HG02588 (cell line): ENCODE measurements at regions not wholly inside any gene's neighbourhood (a gene's known extent, or its start where the extent isn't known, plus 50 kb on each side); places are given as distances from the start of the nearest gene placed in this dataset.

ENCODE experiments used
- ATAC-seq: cut with Tn5 transposase; IDR thresholded peaks from one replicate; pipeline ENCODE4 v1.9.1; 2021; ENCODE audit warnings: mild to moderate bottlenecking, moderate library complexity; ENCODE audit not compliant: unreplicated experiment

- no peak for ATAC-seq
Measured at GRCh38 chr2:167471332-167471731, 583.1 kb downstream of the XIRP2 start.

GRCh38 chr2:167462379-167462778, 574.1 kb downstream of the XIRP2 start:
- ATAC-seq: no peak

- ATAC-seq: no peak
Measured at GRCh38 chr2:167454036-167454435, 565.8 kb downstream of the XIRP2 start.

- no peak for ATAC-seq
Measured at GRCh38 chr2:167451496-167452289, 563.4 kb downstream of the XIRP2 start.

GRCh38 chr2:167450364-167450763, 562.1 kb downstream of the XIRP2 start:
- ATAC-seq: no peak

GRCh38 chr2:167440382-167440781, 552.1 kb downstream of the XIRP2 start:
- ATAC-seq: no peak

- no peak for ATAC-seq
Measured at GRCh38 chr2:167438206-167438605, 549.9 kb downstream of the XIRP2 start.

- no peak for ATAC-seq
Measured at GRCh38 chr2:167431949-167432348, 543.7 kb downstream of the XIRP2 start.

GRCh38 chr2:167430447-167430846, 542.2 kb downstream of the XIRP2 start:
- no peak for ATAC-seq

GRCh38 chr2:167424803-167425755, 536.8 kb downstream of the XIRP2 start:
- ATAC-seq: no peak

GRCh38 chr2:167424221-167424620, 535.9 kb downstream of the XIRP2 start:
- no peak for ATAC-seq

- no peak for ATAC-seq
Measured at GRCh38 chr2:167423731-167424130, 535.5 kb downstream of the XIRP2 start.

GRCh38 chr2:167420211-167420610, 531.9 kb downstream of the XIRP2 start:
- ATAC-seq: no peak

- no peak for ATAC-seq
Measured at GRCh38 chr2:167415068-167415467, 526.8 kb downstream of the XIRP2 start.

GRCh38 chr2:167411367-167411766, 523.1 kb downstream of the XIRP2 start:
- no peak for ATAC-seq

GRCh38 chr2:167406558-167406957, 518.3 kb downstream of the XIRP2 start:
- ATAC-seq: no peak

GRCh38 chr2:167404627-167405284, 516.5 kb downstream of the XIRP2 start:
- ATAC-seq: no peak

GRCh38 chr2:167401309-167401708, 513.0 kb downstream of the XIRP2 start:
- no peak for ATAC-seq

- no peak for ATAC-seq
Measured at GRCh38 chr2:167400546-167400945, 512.3 kb downstream of the XIRP2 start.

GRCh38 chr2:167398873-167399272, 510.6 kb downstream of the XIRP2 start:
- no peak for ATAC-seq

- ATAC-seq: no peak
Measured at GRCh38 chr2:167388901-167389300, 500.6 kb downstream of the XIRP2 start.
